Activated CD4-positive, CD25-positive, alpha-beta regulatory T cell treated with anti-CD3 and anti-CD28 coated beads, Interleukin-2, amount 50 U/mL, for 72 hours (primary cell): ENCODE measurements at regions not wholly inside any gene's neighbourhood (a gene's known extent, or its start where the extent isn't known, plus 50 kb on each side); places are given as distances from the start of the nearest gene placed in this dataset.

Source experiments
- DNase-seq: peaks from one replicate; pipeline ENCODE4 v3.0.0; 2021

DNA sequence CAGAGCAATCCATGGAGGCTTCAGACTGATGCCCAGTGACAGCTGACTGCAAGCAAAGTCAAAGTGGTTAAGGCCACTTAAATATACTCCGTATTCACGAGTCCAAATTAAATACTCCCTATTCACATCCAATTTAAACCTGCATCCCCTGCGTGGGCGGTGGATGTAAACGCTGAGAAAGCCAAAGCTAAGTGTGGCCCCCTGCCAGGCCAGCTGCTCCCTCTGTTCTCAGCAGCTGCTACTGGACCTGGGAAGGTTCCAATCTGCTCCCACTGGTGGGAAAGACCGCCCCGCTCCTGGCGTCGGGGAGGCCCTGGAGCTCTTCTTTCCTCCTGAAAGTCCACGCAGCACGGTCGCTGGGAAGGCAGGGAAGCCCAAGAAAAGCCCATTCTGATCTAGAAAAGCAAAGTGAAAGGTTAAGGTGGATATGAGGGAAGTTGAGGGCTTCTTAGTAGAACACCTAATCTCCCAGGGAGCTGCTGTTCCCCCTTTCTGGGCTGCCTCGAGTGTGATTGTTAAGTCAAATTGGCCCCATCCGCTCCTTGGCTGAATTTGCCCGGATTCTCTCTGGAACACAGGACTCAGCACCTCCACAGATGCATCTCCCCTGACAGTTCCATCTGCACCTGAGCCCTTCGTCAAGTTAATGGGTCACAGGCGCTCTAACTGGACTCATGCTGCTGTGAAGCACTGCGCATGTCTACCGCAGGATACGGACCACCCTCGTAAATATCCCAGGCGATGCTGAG lies 205.5 kb downstream of the USP12 start:
- DNase-seq = no peak

DNA sequence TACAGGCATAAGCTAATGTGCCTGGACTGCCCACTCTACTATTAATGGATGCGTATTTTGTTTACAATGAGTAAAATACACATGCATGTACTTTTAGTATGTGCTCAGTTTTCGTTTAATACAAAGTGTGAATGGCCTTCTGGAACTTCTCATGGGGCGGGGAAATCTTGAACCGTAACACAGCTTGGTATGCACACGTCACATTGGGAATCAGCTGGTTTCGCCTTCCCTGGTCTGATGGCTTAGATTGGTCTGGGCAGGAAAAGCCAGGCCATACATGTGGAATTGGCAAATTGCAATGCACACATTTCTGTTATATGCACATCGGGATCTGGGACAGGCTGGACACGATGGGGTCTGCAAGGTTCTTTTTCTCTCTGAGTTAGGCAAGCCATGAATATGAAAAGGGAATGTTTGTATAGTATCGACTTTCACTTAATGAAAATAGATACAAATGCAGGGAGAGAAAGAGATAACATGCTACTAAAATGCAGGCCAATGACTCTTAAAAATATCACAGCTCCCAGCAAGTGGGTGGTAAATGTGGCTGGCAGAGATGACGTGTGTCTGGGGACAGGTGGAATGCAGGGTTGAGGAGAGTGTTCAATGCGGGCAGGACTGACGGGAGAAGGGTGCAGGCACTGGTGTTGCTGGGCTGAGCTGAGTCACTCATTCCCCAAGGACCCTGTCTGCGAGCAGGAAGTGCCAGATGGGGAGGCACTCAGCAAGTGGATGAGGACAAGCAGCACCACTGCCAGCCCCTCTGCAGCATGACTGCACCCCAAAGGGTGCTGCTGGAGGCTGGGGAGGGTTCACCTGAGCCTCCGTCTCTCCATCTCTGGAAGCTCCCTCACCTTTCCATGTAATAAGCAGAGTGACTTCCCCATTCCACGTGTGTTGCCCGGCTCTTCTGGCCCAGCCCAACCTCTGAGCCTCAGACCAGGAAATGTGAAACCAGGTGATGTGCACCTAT lies 204.0 kb upstream of the GPR12 start:
- no peak for DNase-seq

DNA sequence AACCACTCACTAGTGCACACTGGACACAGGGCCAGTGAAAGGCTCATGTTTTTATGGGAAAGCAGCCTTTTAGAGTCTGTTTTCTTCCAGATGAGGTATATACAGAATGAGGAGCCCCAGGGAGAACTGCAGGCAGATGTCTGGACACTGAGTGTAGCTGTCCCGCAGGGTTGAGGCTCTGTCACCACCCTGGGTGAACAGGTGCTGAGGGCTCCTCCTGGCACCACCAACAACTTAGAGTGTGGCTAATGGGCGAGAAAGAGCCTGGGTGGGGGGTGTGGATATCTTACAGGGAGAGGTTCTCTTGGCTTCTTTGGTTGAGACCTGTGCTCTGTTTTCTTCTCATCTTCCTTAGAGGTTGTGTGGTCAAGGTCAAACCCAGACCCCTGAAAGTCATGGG lies 202.1 kb upstream of the GPR12 start:
- DNase-seq = no peak

DNA sequence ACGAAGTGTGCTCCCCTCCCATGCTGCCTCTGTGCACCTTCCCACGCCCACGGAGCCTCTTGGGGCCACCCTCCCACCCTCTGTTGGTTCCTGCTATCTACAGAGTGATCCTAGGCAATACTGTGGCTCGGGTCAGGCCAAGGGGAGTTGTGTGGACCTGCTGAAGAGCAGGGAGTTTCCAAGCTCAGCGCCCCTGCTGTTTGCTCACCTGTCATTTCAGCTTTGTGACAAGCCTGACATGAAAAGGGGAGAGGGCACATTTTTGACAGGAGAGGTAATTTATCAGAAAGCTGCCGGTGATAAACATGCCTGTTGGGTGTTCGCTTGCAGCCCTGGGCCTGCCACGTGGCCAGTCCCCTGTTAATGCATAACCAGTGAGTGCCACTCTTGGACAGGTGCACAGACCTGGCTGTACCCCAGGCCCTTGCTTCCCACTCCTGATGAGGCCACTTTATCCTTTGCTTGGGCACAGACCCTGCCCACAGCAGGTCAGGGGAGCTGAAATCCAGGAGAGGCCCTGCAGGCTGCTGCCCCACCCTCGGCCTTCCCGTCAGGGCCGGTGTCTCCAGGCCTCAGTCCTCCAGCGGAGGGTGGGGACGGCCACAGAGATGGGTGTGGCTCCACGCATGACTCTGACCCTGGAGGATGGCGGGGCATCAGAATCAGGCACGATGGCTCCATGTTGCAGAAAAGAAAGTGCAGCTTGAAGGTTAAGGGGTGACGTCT lies 201.5 kb upstream of the GPR12 start:
- no peak for DNase-seq

DNA sequence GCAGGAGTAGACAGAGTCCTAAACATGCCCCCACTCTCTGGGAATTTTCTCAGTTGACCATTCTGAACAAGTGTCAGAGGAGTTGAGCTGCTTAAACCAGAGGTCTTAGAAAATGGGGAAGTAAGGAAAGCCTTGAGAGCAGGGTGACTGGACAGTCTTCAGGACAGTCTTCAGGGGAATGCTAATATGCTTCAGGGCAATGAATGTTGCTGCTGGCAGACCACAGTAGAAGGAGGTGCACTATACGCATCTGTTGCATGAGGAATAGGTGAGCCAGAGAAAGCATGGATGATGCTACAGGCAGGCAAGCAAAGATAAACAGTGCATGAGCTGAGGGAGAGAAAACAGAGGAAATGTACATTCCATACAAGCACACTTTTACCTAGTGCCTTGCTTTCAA lies 196.6 kb upstream of the GPR12 start:
- no peak for DNase-seq

DNA sequence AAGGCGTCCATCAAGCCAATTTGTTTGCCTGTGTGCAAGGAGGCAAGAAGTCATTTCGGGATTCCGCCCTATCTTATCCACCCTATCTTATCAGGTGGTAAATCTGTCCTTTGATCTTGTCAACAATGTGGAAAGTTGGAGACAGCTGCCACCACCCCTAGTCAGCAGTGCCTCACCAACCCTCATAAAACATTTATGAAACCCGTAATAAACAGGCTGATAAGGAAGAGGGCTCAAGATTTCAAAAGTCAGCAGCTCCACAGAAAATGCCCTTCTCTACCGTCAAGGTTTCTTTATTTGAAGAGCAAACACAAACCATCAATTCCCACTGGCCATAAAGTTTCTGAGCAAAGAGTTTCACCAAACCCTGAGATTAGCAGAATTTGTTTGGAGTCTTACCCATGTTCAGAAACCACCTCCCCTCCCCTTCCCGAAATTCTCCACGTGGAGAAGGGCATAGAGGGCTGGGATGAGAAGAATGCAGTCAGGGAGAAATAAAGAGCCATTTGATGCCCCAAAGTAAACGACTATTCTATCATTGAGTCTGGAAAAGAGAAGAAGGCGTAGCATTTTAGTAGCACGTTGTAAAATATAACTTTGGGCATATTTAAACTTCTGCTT lies 196.0 kb upstream of the GPR12 start:
- no peak for DNase-seq

DNA sequence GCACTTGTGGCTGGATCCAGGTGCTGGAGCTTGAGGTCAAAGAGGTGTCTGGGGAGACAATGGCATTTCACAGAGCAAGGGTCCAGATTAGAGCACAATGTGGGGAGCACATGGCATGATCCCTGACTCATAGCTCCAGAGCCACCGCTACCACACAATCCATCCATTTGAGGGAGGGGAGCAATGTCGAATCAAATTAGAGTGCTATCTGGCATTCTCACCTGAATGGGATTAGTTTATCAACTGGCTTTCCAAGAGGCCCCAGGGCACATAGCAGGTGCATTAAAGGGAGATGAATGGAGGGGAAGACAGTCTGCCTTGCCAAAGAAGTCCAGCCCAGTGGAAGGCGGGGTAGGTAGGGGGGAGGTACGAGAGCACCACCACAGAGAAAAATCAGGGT lies 194.4 kb upstream of the GPR12 start:
- DNase-seq = no peak

DNA sequence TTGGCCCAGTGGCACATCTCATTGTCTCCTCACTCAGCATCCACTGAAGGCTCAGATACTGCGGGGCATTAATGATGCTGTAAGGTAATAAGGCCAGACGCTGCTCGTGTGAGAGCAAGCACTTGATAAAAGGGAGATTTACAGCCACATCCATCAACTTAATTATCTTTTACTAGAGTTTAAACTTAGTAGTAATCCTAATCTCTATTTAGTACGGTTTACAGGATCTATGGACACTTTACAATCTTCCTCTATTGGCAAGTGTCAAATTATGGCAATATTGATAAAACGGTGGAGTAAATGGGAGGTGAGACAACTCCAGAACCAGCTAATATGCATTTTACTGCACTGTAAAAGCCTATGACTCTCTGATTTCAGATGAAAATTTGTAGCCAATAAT lies 192.7 kb upstream of the GPR12 start:
- no peak for DNase-seq

DNA sequence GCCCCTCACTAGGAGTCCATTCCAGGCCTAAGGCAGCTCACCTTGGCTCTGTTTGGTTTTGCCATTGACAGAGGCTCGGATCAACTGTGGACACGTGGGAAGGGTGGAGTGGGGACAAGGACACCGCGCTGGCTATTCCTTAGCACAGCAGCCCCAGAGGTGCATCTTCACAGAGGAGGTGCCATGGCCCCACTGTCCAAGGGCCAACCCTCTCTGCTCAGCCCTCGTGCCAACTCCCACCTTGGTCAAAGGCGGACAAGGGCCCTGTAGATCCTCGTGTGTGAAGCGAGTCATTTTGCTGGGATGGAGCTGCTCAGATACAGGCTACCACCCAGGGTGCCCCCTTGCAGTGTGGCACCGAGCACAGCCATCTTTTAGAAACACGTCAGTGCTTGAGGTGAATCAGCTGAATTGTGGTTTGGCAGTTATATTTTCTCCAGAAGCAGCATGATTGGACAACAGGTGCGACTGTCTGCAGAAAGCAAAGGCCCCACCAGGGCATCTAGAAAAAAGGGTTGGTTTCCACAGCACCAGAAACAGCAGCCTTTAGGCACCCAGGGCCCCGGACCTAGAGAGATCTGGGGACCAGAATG lies 192.1 kb upstream of the GPR12 start:
- DNase-seq = no peak

DNA sequence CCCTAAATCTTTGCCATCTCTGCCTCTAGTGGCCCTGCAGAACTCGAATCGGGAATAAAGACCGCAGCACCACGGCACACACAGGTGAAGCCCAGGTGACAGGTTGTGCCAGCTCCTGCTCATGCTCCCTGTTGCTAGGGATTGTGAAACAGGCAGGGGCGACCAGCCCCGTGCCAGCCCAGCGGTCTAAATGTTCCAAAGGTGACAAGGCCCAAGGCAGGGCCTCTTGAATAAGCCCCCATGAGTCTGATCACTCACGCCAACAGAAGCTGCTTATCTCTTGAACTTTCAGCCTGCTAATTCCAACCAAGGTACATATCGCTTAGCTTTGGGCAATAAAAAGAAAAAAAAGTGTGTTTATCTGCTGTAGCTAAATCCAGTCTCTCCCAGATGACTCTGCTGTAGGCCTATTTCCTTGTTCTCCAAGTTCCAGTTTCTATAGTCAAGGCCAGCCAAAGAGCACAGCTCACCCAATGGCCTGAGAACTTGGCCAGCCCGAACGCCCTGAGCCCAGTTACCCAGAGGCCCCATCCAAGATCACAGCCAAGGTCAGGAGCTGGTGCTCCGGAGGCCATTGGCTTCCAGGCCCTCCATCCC lies 191.1 kb upstream of the GPR12 start:
- no peak for DNase-seq

DNA sequence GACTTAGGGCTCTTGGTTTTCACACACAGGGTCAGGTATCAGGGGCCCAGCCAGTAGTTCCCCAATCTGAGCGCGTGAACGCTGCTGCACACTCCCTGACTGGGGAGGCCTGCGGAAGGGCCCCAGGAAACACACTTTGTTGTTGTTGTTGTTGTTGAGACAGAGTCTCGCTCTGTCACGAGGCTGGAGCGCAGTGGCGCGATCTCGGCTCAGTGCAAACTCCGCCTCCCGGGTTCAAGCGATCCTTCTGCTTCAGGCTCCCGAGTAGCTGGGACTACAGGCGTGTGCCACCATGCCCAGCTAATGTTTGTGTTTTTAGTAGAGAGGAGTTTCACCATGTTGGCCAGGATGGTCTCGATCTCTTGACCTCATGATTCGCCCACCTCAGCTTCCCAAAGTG lies 190.4 kb upstream of the GPR12 start:
- DNase-seq = no peak

DNA sequence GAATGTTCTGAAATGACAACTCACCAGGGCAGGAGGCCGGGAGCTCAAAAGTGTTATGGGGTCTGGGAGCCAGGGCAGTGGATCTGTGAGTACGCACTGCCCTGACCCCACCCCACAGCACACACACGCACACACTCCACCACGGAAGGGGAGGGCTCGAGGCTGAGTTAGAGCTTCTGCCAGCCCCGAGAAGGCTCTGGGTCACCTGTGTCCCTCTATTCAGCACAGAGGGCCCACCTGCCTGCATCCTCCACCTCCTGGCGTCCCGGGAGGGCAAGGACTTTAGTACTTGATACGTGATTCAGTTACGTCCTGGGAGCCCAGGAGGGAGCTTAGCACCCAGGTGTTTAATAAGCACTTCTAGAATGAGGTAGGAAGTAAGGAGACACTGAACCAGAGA lies 190.0 kb upstream of the GPR12 start:
- DNase-seq = no peak

DNA sequence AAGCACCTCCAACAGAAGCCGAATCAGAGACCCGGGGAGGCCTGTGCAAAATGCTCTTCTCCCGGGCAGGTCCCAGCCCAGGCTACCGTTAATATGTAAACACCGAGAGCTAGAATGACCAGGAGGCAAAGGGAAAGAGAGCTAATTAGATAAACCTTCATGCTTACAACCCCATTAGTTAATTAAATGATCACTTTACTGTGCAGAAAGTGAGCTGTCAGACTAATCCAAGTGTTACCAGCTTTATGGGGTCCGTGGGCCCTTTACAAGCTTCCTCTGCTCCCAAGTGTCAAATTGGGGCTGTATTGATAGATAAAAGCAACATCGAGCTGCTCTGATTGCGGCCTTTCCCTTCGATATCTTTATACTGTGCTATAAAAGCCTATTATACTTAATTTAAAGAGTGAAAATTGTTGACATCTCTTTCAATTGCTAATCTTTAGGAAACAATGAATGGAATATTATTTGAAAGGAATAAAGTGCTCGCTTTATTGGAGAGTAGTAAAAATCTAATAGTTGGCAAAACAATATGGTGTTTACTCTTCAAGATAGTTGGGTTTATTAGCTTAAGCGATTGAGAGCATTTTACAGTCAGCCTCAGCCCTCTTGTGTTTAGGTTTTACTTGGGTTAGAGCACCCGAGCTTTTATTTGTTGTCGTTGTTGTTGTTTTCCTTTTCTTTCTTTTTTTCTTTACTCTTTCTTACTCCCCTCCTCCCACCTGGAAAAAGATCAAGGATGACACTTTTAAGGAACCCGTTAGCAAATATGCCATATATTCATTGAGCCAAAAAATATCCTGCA lies 189.3 kb upstream of the GPR12 start:
- no peak for DNase-seq

DNA sequence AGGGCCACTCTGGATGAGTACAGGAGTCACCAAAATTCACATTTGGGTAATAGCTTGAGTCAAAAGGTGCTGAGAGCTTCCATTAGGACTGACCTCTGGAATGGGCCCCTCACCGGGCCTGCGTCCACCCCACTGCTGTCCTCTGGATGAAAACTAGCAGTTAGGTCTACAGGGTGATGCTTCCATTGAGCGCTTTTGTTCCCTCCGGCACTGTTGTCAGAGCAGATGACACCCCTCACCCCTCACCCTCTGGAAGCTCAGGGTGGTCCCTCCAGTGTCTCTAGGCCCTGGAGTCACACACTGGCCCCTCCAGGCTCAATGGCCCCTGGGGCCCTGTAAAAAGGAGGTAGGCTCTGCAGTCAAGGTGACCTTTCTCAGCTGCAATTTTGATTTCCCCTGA lies 187.8 kb upstream of the GPR12 start:
- DNase-seq = no peak

DNA sequence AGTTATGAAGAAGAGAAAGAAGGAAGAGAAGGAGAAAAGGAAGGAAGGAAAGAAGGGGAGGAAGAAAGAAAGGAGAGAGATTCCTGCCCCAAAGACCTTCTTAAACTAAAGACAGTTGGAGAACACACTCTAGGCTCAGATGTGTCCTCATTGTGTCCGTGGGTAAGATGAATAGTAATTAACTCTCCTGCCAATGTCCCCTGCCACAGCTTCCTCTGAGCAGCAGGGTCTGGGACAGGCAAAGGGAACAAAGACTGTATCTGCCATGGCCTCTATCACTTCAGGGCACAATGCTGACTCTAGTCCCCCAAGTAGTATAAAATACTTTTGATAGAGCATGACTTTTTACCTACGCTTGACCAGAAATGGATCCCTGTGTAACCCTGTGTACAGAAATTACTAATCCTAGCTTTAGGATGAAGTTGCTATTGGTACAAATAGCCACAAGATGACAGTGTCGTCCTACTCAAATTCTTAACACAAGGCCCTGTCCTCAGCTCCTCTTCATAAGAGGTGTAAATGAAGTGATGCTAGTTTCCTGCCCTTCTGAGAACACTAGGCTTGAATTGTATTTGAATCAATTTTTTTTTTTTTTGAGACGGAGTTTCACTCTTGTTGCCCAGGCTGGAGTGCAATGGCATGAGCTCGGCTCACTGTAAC lies 186.2 kb upstream of the GPR12 start:
- DNase-seq = no peak

DNA sequence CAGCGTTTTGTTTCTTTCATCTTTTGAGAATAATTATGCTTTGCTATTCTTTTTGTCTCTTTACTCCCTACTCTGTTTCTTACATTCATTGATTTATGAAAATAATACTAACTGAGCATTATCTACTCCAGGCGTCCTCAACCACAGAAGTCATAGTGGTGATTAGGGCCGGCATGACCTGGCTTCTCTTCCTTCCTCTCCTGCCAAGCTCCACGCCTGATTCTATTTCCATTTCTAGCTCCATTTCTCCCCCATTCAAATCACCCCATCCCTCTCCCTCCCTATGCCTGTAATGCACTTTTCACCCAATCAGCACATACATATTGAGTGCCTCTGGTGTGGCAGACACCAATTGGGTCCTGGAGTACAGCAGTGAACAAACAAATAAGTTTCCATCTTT lies 183.2 kb upstream of the GPR12 start:
- DNase-seq = no peak

DNA sequence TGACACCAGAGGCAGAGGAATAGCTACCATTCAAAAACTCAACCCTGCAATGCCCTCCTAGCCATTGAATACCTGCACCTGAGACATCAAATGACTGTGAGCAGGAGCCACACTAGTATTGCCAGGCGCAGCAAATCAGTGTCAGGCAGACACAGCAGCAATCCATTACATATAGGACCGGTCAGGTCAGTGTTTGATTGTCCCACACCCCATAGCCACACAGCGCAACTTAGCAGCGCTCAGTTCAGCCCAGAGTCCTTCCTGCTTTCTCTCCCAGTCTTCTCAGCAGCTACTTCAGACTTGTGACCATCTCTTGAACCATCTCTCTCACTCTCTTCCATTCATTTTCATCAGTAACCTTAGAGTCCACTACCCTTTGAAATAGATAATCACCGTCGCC lies 181.6 kb upstream of the GPR12 start:
- no peak for DNase-seq

DNA sequence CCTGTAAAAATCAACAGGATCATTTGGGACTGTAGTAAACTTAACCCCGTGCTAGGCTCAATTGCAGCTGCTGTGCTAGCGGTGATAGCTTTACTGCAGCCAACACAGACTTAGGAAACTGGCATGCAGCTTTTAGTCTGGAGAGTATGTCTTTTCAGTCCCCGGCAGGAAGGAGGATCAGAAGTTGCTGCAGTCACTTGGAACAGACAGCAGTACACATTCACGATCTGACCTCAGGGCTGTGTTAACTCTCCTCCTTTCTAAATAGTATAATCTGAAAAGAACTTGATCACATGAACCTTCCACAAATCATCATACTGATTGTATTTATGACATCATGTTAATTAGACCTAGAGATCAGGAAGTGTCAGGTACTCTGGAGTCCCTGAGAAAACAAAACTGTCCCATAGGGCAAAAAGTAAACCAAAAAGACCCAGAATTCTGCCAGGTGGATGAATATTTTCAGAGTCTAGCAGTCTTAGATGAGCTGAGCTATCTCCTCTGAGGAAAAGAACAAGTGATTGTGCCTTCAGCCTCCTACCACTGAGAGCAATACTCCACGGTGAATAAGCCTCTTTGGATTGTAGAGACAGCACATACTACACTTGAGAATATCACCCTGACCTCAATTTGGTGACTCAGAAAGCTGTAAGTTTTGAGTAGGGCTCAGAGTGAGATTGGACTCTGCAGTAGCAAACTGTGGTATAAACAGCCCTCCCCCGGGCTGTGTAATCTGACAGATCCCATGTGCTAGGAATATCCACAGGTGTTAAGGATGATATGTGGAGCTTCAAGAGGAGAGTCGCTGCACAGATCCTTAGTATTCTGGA lies 181.0 kb upstream of the GPR12 start:
- DNase-seq = no peak

DNA sequence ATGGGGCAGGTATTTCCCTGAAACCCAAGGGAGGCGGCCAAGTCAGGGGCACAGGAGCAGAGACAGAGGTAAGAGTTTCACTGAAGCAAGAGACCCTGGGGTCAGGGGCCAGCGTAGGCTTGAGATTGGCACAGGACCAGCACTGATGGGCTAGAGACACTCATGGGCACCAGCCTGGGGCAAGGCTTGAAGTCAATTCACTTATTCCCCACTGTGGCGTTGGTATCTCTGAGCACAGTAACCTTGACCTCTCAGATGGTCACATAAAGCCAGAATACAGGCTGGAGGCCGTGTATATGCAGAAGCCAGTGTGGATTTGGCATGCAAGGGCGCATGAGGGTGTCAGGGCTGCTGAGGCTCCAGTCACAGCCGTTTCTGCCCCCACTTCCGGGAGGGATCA lies 173.5 kb upstream of the GPR12 start:
- DNase-seq = no peak

DNA sequence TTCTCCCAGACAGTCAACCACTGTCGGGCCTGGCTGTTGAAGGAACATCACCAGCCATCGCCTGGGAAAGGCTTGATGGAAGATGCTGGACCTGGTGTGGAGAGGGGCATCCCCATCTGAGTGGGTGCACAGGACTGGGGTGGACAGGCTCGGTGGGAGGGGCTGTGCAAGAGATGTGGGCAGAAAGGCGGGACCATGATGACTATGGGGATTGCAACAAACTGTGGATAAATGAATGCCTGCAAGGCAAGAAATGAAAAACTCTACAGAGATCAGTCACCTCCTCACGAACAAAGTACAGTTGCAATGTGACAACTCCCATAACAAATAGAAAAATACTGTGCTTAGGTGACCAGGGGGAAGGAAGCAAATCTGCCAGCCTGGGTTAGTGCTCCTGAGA lies 171.9 kb upstream of the GPR12 start:
- no peak for DNase-seq
